Spleen (tissue), 11 donors: ENCODE measurements at regions not wholly inside any gene's neighbourhood (a gene's known extent, or its start where the extent isn't known, plus 50 kb on each side); places are given as distances from the start of the nearest gene placed in this dataset.

Experiments
- DNase-seq: peaks from one replicate; pipeline ENCODE4 v3.0.0-alpha.2; 2020
- H3K27ac ChIP-seq, 8 donors: fragments of 200-600 bp; sonication (generic) in 7 of 8; 1 replicate in 4 of 8; 2 replicates in 4 of 8; pipeline versions ENCODE4 v1.5.0 to v1.8.0; 2016 to 2021; ENCODE audit warnings: inconsistent platforms in 4 of 8, mild to moderate bottlenecking in 4 of 8, moderate library complexity in 1 of 8
- H3K27me3 ChIP-seq, 7 donors: fragments of 200-600 bp; sonication (generic) in 6 of 7; replicated peaks in 1 of 7; 1 replicate in 4 of 7; 2 replicates in 3 of 7; pipeline versions ENCODE4 v1.5.0 to v1.8.0; 2016 to 2021; ENCODE audit warnings: inconsistent platforms in 3 of 7, mild to moderate bottlenecking in 1 of 7
- H3K36me3 ChIP-seq, 6 donors: fragments of 200-600 bp; sonication (generic) in 5 of 6; 1 replicate in 4 of 6; 2 replicates in 2 of 6; pipeline versions ENCODE4 v1.5.0 to v1.8.0; 2016 to 2021; ENCODE audit warnings: inconsistent platforms in 2 of 6
- H3K4me1 ChIP-seq, 6 donors: fragments of 200-600 bp; sonication (generic) in 5 of 6; 1 replicate in 3 of 6; 2 replicates in 3 of 6; pipeline versions ENCODE4 v1.5.0 to v1.8.0; 2016 to 2021; ENCODE audit warnings: inconsistent platforms in 3 of 6
- H3K4me3 ChIP-seq, 8 donors: fragments of 200-600 bp; sonication (generic) in 7 of 8; 1 replicate in 4 of 8; 2 replicates in 4 of 8; pipeline versions ENCODE4 v1.5.0 to v1.8.0; 2016 to 2021; ENCODE audit warnings: inconsistent platforms in 4 of 8, mild to moderate bottlenecking in 4 of 8, moderate library complexity in 2 of 8
- H3K9me3 ChIP-seq, 8 donors: fragments of 200-600 bp; sonication (generic) in 7 of 8; 1 replicate in 4 of 8; 2 replicates in 4 of 8; pipeline versions ENCODE4 v1.5.0 to v1.8.0; 2016 to 2021; ENCODE audit warnings: inconsistent platforms in 4 of 8
- CTCF ChIP-seq, 11 experiments: fragments of 200-600 bp in 7 of 11; fragments of 450-650 bp in 4 of 11; sonication (generic) in 4 of 11; IDR thresholded peaks in 8 of 11; conservative IDR thresholded peaks in 3 of 11; 1 replicate in 7 of 11; 2 replicates in 4 of 11; pipeline versions ENCODE4 v1.4.0 to v1.8.0; 2016 to 2021; ENCODE audit warnings: antibody characterized with exemption in 11 of 11, inconsistent platforms in 4 of 11, mild to moderate bottlenecking in 1 of 11
- POLR2A ChIP-seq, 3 donors: fragments of 450-650 bp; IDR thresholded peaks; one replicate each; pipeline ENCODE4 v1.5.1; 2017; ENCODE audit warnings: antibody characterized with exemption in 3 of 3, mild to moderate bottlenecking in 1 of 3
- POLR2AphosphoS5 ChIP-seq, 3 donors: sonication (generic); formaldehyde crosslinking; IDR thresholded peaks; one replicate each; pipeline ENCODE4 v1.5.1; 2017; ENCODE audit warnings: antibody characterized with exemption in 3 of 3
- WGBS, 5 donors: extraction: QIAGEN DNeasy Blood & Tissue Kit in 3 of 5; methylation state at CpG; one replicate each; pipeline versions ENCODE4 v1.1.5 to v1.1.7; 2013 to 2018; 5-methylcytosine and 5-hydroxymethylcytosine counted together
- intact Hi-C: fragments of 100-400 bp; cut with DNase I; formaldehyde crosslinking; loops from one replicate; pipeline ENCODE4 v1.15.0; 2023; ENCODE audit warnings: low total_unique reads
- donor health status: healthy with polysubstance abuse.
- donor health status: DM: no; HTN: no; CAD: no; lungs with moderate emphysema.
- donor health status: DM: no; HTN: no; CAD: no.
- donor health status: Bipolar disorder and iron deficiency.
- donor health status: healthy.
- donor health status: DM: no; HTN: no; CAD: no.
- donor health status: DM: yes; HTN: yes; CAD: no.

- no peaks in the 10 kb centered on the region for H3K9me3 ChIP-seq
- H3K36me3 ChIP-seq, result no peaks in the 10 kb centered on the region
- DNase-seq, result no peak
- H3K27me3 ChIP-seq, result no peaks in the 10 kb centered on the region
- no peaks in the 10 kb centered on the region for H3K4me1 ChIP-seq
- TF ChIP-seq POLR2A (IDR thresholded peaks at IDR 0.05) (no peak), CTCF (IDR thresholded peaks at IDR 0.05 in 8 of 11, conservative IDR thresholded peaks at IDR 0.05 in 3 of 11) (no peak), POLR2AphosphoS5 (IDR thresholded peaks at IDR 0.05) (no peak)
- WGBS, 5 donors, result 33 to 62% (median 58%) methylated on average over 1 of the region's 1 CpG
- H3K27ac ChIP-seq, result no peak overlapping the region
- intact Hi-C loops, result no loop called here
- no peak overlapping the region for H3K4me3 ChIP-seq
Observed at GRCh38 chr1:239185245-239185619, 201.1 kb upstream of the CHRM3 start.

GRCh38 chr1:239184561-239185244 lies 201.7 kb upstream of the CHRM3 start:
- H3K9me3 ChIP-seq, result no peaks in the 10 kb centered on the region
- H3K4me3 ChIP-seq, result no peak overlapping the region
- no peak overlapping the region for H3K27ac ChIP-seq
- DNase-seq, result no peak
- TF ChIP-seq CTCF (IDR thresholded peaks at IDR 0.05 in 8 of 11, conservative IDR thresholded peaks at IDR 0.05 in 3 of 11) (no peak), POLR2A (IDR thresholded peaks at IDR 0.05) (no peak), POLR2AphosphoS5 (IDR thresholded peaks at IDR 0.05) (no peak)
- H3K36me3 ChIP-seq, result no peaks in the 10 kb centered on the region
- H3K27me3 ChIP-seq, result no peaks in the 10 kb centered on the region
- intact Hi-C loops, result no loop called here
- no peaks in the 10 kb centered on the region for H3K4me1 ChIP-seq

- 50 to 69% (median 54%) methylated on average over 3 of the region's 3 CpGs for WGBS, 5 donors
- Histone ChIP-seq H3K27ac (no peak overlapping the region), H3K4me1 (no peaks in the 10 kb centered on the region), H3K36me3 (no peaks in the 10 kb centered on the region), H3K4me3 (no peak overlapping the region), H3K27me3 (no peaks in the 10 kb centered on the region), H3K9me3 (peaks cover 0 to 6% (median 0%) of the 10 kb centered on the region in 8 donors)
- intact Hi-C loops, result no loop called here
- no peak for TF ChIP-seq CTCF (IDR thresholded peaks at IDR 0.05 in 8 of 11, conservative IDR thresholded peaks at IDR 0.05 in 3 of 11)
- no peak for TF ChIP-seq POLR2A (IDR thresholded peaks at IDR 0.05)
- TF ChIP-seq POLR2AphosphoS5 (IDR thresholded peaks at IDR 0.05), result no peak
- no peak for DNase-seq
Observed at GRCh38 chr1:239178961-239179360, 207.4 kb upstream of the CHRM3 start.

GRCh38 chr1:239174880-239175279 lies 211.5 kb upstream of the CHRM3 start:
- no peaks in the 10 kb centered on the region for H3K27me3 ChIP-seq
- DNase-seq, result no peak
- no peak overlapping the region for H3K4me3 ChIP-seq
- no peak for TF ChIP-seq POLR2A (IDR thresholded peaks at IDR 0.05)
- no peak for TF ChIP-seq CTCF (IDR thresholded peaks at IDR 0.05 in 8 of 11, conservative IDR thresholded peaks at IDR 0.05 in 3 of 11)
- no peak for TF ChIP-seq POLR2AphosphoS5 (IDR thresholded peaks at IDR 0.05)
- H3K27ac ChIP-seq, result no peak overlapping the region
- WGBS, 5 donors, result 79 to 88% (median 83%) methylated on average over 3 of the region's 3 CpGs
- H3K4me1 ChIP-seq, result no peaks in the 10 kb centered on the region
- intact Hi-C loops, result no loop called here
- no peaks in the 10 kb centered on the region for H3K36me3 ChIP-seq
- peaks cover 0 to 23% (median under 1%) of the 10 kb centered on the region in 8 donors for H3K9me3 ChIP-seq
